Calu3 (cell line): ENCODE measurements at regions not wholly inside any gene's neighbourhood (a gene's known extent, or its start where the extent isn't known, plus 50 kb on each side); places are given as distances from the start of the nearest gene placed in this dataset.
"Not testable (repeated sequence)": the region's sequence is repeated elsewhere in the genome, so short reads cannot be mapped to it uniquely, and the experiment has no call there.

ENCODE experiments used
- BruUV-seq: library from RNA; stranded (reverse); fragments of 400-500 nt; replicated peaks from 2 replicates; lab custom pipeline; 2021; lab: Mats Ljungman, UMichigan
- CTCF ChIA-PET: fragments of 300-600 bp; sonication (Branson Sonifier 250); formaldehyde crosslinking; loops from one replicate; lab custom pipeline; 2022; ENCODE audit warnings: antibody characterized with exemption; lab: Charles Lee
- DNase-seq: peaks from one replicate; pipeline ENCODE4 v3.0.0; 2022
- H3K27ac Mint-ChIP-seq: one replicate; pipeline ENCODE4 v1.8.0; 2022; ENCODE audit warnings: mixed read lengths; ENCODE audit not compliant: unreplicated experiment
- H3K27me3 Mint-ChIP-seq: one replicate; pipeline ENCODE4 v1.8.0; 2022; ENCODE audit warnings: mixed read lengths; ENCODE audit not compliant: unreplicated experiment
- H3K36me3 Mint-ChIP-seq: one replicate; pipeline ENCODE4 v1.8.0; 2022; ENCODE audit warnings: mild to moderate bottlenecking, moderate library complexity, mixed read lengths; ENCODE audit not compliant: insufficient read depth, unreplicated experiment
- H3K4me1 Mint-ChIP-seq: one replicate; pipeline ENCODE4 v1.8.0; 2022; ENCODE audit warnings: mild to moderate bottlenecking, low read depth, mixed read lengths; ENCODE audit not compliant: unreplicated experiment
- H3K4me3 Mint-ChIP-seq: one replicate; pipeline ENCODE4 v1.8.0; 2022; ENCODE audit warnings: mild to moderate bottlenecking, low read depth, moderate library complexity, mixed read lengths; ENCODE audit not compliant: unreplicated experiment
- H3K9me3 Mint-ChIP-seq: one replicate; pipeline ENCODE4 v1.8.0; 2022; ENCODE audit warnings: low read depth, mixed read lengths; ENCODE audit not compliant: unreplicated experiment
- CTCF ChIP-seq: fragments of 200-600 bp; IDR thresholded peaks from one replicate; pipeline ENCODE4 v1.8.0; 2022; ENCODE audit warnings: antibody characterized with exemption; ENCODE audit not compliant: unreplicated experiment
- intact Hi-C: fragments of 100-400 bp; cut with micrococcal nuclease; formaldehyde crosslinking; loops from one replicate; pipeline ENCODE4 v1.10.0; 2022; ENCODE audit not compliant: unreplicated experiment

- Mint-ChIP-seq H3K27me3 (no peaks in the 10 kb centered on the region), H3K9me3 (no peaks in the 10 kb centered on the region), H3K4me1 (peaks cover 69% of the 10 kb centered on the region), H3K36me3 (peaks cover 4% of the 10 kb centered on the region), H3K4me3 (no peak overlapping the region), H3K27ac (peak overlapping the region; percentile 68)
- intact Hi-C loops, result loop anchor here (5.0 kb wide), 1 partner anchor 190 kb away; no protein-coding TSS in a partner anchor
- BruUV-seq, result no TSS peak
- CTCF ChIA-PET, result interaction anchor here (1.0 to 2.3 kb wide), 6 partner anchors 13 to 279 kb away, joined by 3 to 6 read pairs (median 4); partner anchors contain the start of gene PHLDA1
- TF ChIP-seq CTCF, result no peak
- DNase-seq, result peak; percentile 45
These were observed 240.5 kb upstream of the KRR1 start for GRCh38 chr12:75751769-75752471.

GRCh38 chr12:75750716-75751306 lies 239.4 kb upstream of the KRR1 start:
- no peak for TF ChIP-seq CTCF
- Mint-ChIP-seq H3K27me3 (no peaks in the 10 kb centered on the region), H3K36me3 (peaks cover 4% of the 10 kb centered on the region), H3K9me3 (no peaks in the 10 kb centered on the region), H3K4me1 (peaks cover 69% of the 10 kb centered on the region), H3K27ac (peak overlapping the region; percentile 36), H3K4me3 (no peak overlapping the region)
- BruUV-seq, result no TSS peak
- intact Hi-C loops, result loop anchor here (5.0 kb wide), 1 partner anchor 189 kb away; no protein-coding TSS in a partner anchor
- CTCF ChIA-PET, result interaction anchor here (1.0 to 2.3 kb wide), 6 partner anchors 14 to 281 kb away, joined by 3 to 6 read pairs (median 4); partner anchors contain the start of gene PHLDA1
- DNase-seq, result no peak

GRCh38 chr12:75748990-75749389 lies 237.6 kb upstream of the KRR1 start:
- intact Hi-C loops, CTCF ChIA-PET, BruUV-seq, H3K36me3 Mint-ChIP-seq, DNase-seq, H3K27me3 Mint-ChIP-seq, H3K9me3 Mint-ChIP-seq, H3K27ac Mint-ChIP-seq, H3K4me3 Mint-ChIP-seq: not testable (repeated sequence)
- H3K4me1 Mint-ChIP-seq, result peaks cover 77% of the 10 kb centered on the region

GRCh38 chr12:75748136-75748535 lies 236.7 kb upstream of the KRR1 start:
- no peak overlapping the region for H3K27ac Mint-ChIP-seq
- BruUV-seq, result no TSS peak
- H3K4me3 Mint-ChIP-seq, result no peak overlapping the region
- no peaks in the 10 kb centered on the region for H3K27me3 Mint-ChIP-seq
- TF ChIP-seq CTCF, result no peak
- CTCF ChIA-PET, result interaction anchor here (1.5 kb wide), 1 partner anchor 9 kb away, joined by 3 read pairs; no protein-coding TSS in a partner anchor
- intact Hi-C loops, result no loop called here
- DNase-seq, result no peak
- peaks cover 73% of the 10 kb centered on the region for H3K4me1 Mint-ChIP-seq
- H3K36me3 Mint-ChIP-seq, result peaks cover 4% of the 10 kb centered on the region
- no peaks in the 10 kb centered on the region for H3K9me3 Mint-ChIP-seq
